Activated T-helper 2 cell treated with anti-CD3 and anti-CD28 coated beads, Interferon-gamma antibody, Interleukin-2, Interleukin-4, amounts not matched to agents 10 μg/mL and 5 μg/mL and 100 μg/mL, durations not matched to agents 14 hours and 24 hours and 36 hours (primary cell): ENCODE measurements at regions not wholly inside any gene's neighbourhood (a gene's known extent, or its start where the extent isn't known, plus 50 kb on each side); places are given as distances from the start of the nearest gene placed in this dataset.

Experiments used
- DNase-seq: peaks from one replicate; pipeline ENCODE4 v3.0.0; 2021; ENCODE audit warnings: low spot score
- H3K27ac Mint-ChIP-seq: one replicate; pipeline ENCODE4 v1.8.0; 2021; ENCODE audit warnings: mixed read lengths
- H3K27me3 Mint-ChIP-seq: one replicate; pipeline ENCODE4 v1.8.0; 2021; ENCODE audit warnings: low read depth, mixed read lengths
- H3K36me3 Mint-ChIP-seq: one replicate; pipeline ENCODE4 v1.8.0; 2021; ENCODE audit warnings: low read depth, mixed read lengths
- H3K4me1 Mint-ChIP-seq: one replicate; pipeline ENCODE4 v1.8.0; 2021; ENCODE audit warnings: low read depth, mixed read lengths
- H3K4me3 Mint-ChIP-seq: one replicate; pipeline ENCODE4 v1.8.0; 2021; ENCODE audit warnings: low read depth, mild to moderate bottlenecking, moderate library complexity, mixed read lengths
- H3K9me3 Mint-ChIP-seq: one replicate; pipeline ENCODE4 v1.8.0; 2021; ENCODE audit warnings: mixed read lengths
- intact Hi-C: fragments of 100-400 bp; cut with micrococcal nuclease; formaldehyde crosslinking; loops from one replicate; pipeline ENCODE4 v1.15.1; 2023

GRCh38 chr3:162117961-162118360 is 621.4 kb downstream of the OTOL1 start:
- intact Hi-C loops = no loop called here
- no peaks in the 10 kb centered on the region for H3K36me3 Mint-ChIP-seq
- H3K4me1 Mint-ChIP-seq = no peaks in the 10 kb centered on the region

GRCh38 chr3:162119651-162120050 is 623.0 kb downstream of the OTOL1 start:
- DNase-seq = no peak
- intact Hi-C loops = no loop called here
- Mint-ChIP-seq H3K9me3 (peaks cover 7% of the 10 kb centered on the region), H3K36me3 (no peaks in the 10 kb centered on the region), H3K4me3 (no peak overlapping the region), H3K4me1 (no peaks in the 10 kb centered on the region), H3K27ac (no peak overlapping the region), H3K27me3 (no peaks in the 10 kb centered on the region)

More at GRCh38 chr3:162117961-162118360, 621.4 kb downstream of the OTOL1 start:
- Mint-ChIP-seq H3K27ac (no peak overlapping the region), H3K27me3 (no peaks in the 10 kb centered on the region), H3K4me3 (no peak overlapping the region), H3K9me3 (peaks cover 7% of the 10 kb centered on the region)
- DNase-seq = no peak

GRCh38 chr3:162122405-162122804 is 625.8 kb downstream of the OTOL1 start:
- Mint-ChIP-seq H3K36me3 (no peaks in the 10 kb centered on the region), H3K27ac (no peak overlapping the region), H3K27me3 (no peaks in the 10 kb centered on the region), H3K9me3 (peaks cover 7% of the 10 kb centered on the region), H3K4me1 (no peaks in the 10 kb centered on the region), H3K4me3 (no peak overlapping the region)
- intact Hi-C loops = no loop called here
- DNase-seq = no peak

- Mint-ChIP-seq H3K27ac (no peak overlapping the region), H3K4me3 (no peak overlapping the region), H3K4me1 (no peaks in the 10 kb centered on the region), H3K36me3 (no peaks in the 10 kb centered on the region), H3K9me3 (peaks cover 7% of the 10 kb centered on the region), H3K27me3 (no peaks in the 10 kb centered on the region)
- DNase-seq = no peak
- intact Hi-C loops = no loop called here
These were observed 629.2 kb downstream of the OTOL1 start for GRCh38 chr3:162125790-162126189.

- no peaks in the 10 kb centered on the region for H3K9me3 Mint-ChIP-seq
- H3K27me3 Mint-ChIP-seq = no peaks in the 10 kb centered on the region
- H3K27ac Mint-ChIP-seq = no peak overlapping the region
- H3K4me1 Mint-ChIP-seq = no peaks in the 10 kb centered on the region
- intact Hi-C loops = no loop called here
- no peak overlapping the region for H3K4me3 Mint-ChIP-seq
- no peak for DNase-seq
- no peaks in the 10 kb centered on the region for H3K36me3 Mint-ChIP-seq
These were observed 634.0 kb downstream of the OTOL1 start for GRCh38 chr3:162130582-162130981.

GRCh38 chr3:162132981-162133380 is 636.4 kb downstream of the OTOL1 start:
- Mint-ChIP-seq H3K4me3 (no peak overlapping the region), H3K4me1 (no peaks in the 10 kb centered on the region), H3K36me3 (no peaks in the 10 kb centered on the region), H3K27me3 (no peaks in the 10 kb centered on the region), H3K27ac (no peak overlapping the region), H3K9me3 (no peaks in the 10 kb centered on the region)
- intact Hi-C loops = no loop called here
- DNase-seq = no peak

DNA sequence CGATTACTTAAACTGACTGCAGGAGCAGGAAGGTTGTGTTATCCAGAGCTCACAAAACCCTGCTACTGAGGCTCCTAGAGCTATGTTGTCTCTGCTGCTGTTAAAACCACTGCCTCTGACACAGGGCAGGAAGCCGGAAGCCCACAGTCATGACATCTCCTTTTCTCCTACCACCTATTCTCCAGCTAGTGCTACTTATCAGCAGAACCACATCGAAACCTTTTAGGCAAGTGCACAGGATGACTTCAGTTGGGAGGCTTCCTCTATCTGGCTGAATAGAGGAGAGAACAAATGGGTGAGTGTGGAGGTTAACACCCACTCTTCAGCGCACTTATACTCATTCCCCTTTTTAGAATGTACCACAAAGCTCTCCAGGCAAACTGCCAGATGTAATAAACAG is 638.0 kb downstream of the OTOL1 start:
- Mint-ChIP-seq H3K4me3 (no peak overlapping the region), H3K9me3 (no peaks in the 10 kb centered on the region), H3K36me3 (no peaks in the 10 kb centered on the region), H3K27me3 (no peaks in the 10 kb centered on the region), H3K27ac (no peak overlapping the region), H3K4me1 (no peaks in the 10 kb centered on the region)
- DNase-seq = peak; percentile 9
- intact Hi-C loops = no loop called here

DNA sequence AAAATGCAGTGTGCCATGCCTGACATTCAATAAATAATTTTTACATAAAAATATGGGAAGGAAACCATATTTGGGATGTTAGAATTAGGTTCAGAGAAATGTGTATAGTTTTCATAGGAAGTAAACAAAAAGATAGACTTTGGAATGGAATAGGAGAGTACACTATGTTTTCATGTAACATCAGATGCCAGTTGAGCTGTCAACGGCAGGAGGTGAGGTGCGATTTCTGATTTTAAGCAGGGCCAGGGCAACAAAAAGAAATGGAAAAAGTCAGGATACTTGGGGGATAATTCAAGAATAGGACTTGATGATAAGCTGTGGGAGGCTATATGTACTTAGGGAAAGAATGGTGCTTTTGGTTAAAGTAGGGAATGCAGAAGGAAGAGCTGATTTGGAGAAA is 639.5 kb downstream of the OTOL1 start:
- H3K36me3 Mint-ChIP-seq = no peaks in the 10 kb centered on the region
- H3K9me3 Mint-ChIP-seq = no peaks in the 10 kb centered on the region
- no peaks in the 10 kb centered on the region for H3K4me1 Mint-ChIP-seq
- intact Hi-C loops = no loop called here
- DNase-seq = no peak
- no peaks in the 10 kb centered on the region for H3K27me3 Mint-ChIP-seq
- no peak overlapping the region for H3K4me3 Mint-ChIP-seq
- no peak overlapping the region for H3K27ac Mint-ChIP-seq

DNA sequence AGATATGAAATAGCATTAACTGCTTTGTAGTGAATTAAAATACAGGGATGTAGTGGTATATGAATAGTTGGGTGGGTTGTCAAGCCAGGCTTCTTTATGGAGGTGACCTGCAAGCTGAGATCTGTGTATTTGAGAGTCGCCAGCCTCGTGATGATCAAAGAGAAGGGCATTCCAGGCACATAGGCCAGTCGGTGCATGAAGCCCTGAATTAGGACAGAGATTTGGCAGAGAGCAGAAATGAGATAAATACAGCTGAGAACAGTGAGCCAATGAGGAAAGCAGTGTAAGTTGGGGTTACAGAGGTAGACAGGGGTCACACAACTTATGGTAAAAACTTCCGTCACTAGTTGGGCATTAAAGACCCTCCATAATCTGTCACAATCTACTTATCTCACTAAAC is 641.9 kb downstream of the OTOL1 start:
- no peaks in the 10 kb centered on the region for H3K9me3 Mint-ChIP-seq
- no peak overlapping the region for H3K4me3 Mint-ChIP-seq
- no peaks in the 10 kb centered on the region for H3K36me3 Mint-ChIP-seq
- H3K27me3 Mint-ChIP-seq = no peaks in the 10 kb centered on the region
- intact Hi-C loops = no loop called here
- no peak overlapping the region for H3K27ac Mint-ChIP-seq
- no peak for DNase-seq
- H3K4me1 Mint-ChIP-seq = no peaks in the 10 kb centered on the region

DNA sequence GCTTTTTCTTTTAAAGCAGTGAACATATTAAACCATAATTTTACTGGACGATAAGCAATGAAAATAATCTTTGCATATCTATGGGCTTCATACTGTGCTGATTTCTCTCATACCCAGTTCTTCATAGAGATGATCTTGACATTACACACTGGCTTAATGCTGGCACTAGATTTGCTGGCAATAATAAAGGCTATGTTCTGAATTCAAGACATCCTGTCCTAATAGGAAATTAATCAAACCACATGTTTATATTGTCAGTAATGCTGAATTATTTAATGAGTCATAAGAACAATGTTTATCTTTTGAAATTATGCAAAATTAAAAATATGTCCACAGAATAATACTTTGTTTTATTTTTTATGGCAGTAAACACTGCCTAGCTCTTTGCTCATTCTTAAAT is 643.2 kb downstream of the OTOL1 start:
- DNase-seq = no peak
- Mint-ChIP-seq H3K4me1 (no peaks in the 10 kb centered on the region), H3K4me3 (no peak overlapping the region), H3K27ac (no peak overlapping the region), H3K36me3 (no peaks in the 10 kb centered on the region), H3K9me3 (no peaks in the 10 kb centered on the region), H3K27me3 (no peaks in the 10 kb centered on the region)
- intact Hi-C loops = no loop called here

DNA sequence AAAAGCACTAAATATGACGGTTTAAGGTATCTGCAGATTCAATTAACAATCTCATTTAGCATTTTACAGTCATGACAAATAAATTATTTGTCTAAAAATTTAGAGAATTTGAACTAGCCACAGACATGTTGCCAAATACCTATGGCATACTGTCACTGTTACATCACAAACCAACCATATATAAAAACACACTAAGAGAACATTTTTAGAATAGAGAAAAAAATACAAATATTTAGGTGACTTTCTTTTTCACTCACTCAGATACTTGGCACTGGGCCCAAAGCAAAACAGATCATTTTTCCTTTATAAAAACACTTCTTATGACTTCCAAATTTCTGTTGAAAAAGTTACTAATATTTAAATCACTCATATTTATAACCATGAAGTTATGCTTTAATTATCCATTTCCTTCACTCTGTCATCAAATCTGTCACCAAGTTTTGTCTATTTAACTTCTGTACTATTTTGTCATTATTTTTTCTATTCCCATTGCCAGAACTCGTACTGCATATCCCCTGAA is 644.7 kb downstream of the OTOL1 start:
- Mint-ChIP-seq H3K36me3 (no peaks in the 10 kb centered on the region), H3K9me3 (no peaks in the 10 kb centered on the region), H3K27ac (no peak overlapping the region), H3K4me1 (no peaks in the 10 kb centered on the region), H3K27me3 (no peaks in the 10 kb centered on the region), H3K4me3 (no peak overlapping the region)
- no peak for DNase-seq
- intact Hi-C loops = no loop called here

GRCh38 chr3:162142511-162142910 is 645.9 kb downstream of the OTOL1 start:
- no peak for DNase-seq
- Mint-ChIP-seq H3K27ac (no peak overlapping the region), H3K36me3 (no peaks in the 10 kb centered on the region), H3K9me3 (no peaks in the 10 kb centered on the region), H3K27me3 (no peaks in the 10 kb centered on the region), H3K4me3 (no peak overlapping the region), H3K4me1 (no peaks in the 10 kb centered on the region)
- intact Hi-C loops = no loop called here

DNA sequence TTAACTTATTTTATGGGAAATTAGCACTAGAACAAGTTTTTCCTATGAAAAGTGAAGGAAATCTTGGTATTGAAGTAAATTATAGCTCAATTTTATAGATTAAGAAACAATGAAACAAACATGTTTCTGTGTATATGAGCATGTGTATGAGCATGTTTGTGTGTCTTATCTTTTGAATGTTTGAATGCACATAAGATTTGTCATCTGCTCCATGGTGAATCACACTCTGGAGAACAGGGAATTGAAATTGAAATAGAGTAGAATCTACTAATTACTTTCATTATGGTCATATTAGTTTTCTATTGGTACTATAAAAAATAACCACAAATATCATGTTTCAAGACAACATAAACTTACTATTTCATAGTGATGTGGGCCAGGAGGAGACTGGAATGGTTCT is 646.6 kb downstream of the OTOL1 start:
- intact Hi-C loops = no loop called here
- no peak for DNase-seq
- no peak overlapping the region for H3K4me3 Mint-ChIP-seq
- no peaks in the 10 kb centered on the region for H3K4me1 Mint-ChIP-seq
- no peak overlapping the region for H3K27ac Mint-ChIP-seq
- no peaks in the 10 kb centered on the region for H3K9me3 Mint-ChIP-seq
- no peaks in the 10 kb centered on the region for H3K27me3 Mint-ChIP-seq
- H3K36me3 Mint-ChIP-seq = no peaks in the 10 kb centered on the region

DNA sequence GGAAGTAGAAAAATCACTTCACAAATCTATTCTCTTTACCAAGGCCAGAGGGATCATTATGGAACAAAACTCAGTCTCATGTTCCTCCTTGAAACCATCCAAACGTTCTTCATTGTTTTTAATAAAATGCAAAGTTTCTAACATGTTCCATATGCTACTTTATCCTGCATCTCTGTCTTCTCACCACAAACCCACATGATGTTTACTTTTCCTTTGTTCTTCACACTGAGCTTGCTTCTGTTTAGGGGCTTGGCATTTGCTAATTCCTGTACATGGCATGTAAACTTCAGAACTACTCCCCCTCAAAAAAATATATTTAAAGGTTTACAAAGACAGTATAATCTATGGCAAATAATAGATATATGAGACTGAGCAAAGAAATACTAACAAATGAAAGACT is 651.4 kb downstream of the OTOL1 start:
- intact Hi-C loops = no loop called here
- Mint-ChIP-seq H3K27ac (no peak overlapping the region), H3K36me3 (no peaks in the 10 kb centered on the region), H3K27me3 (no peaks in the 10 kb centered on the region), H3K4me3 (no peak overlapping the region), H3K9me3 (no peaks in the 10 kb centered on the region), H3K4me1 (no peaks in the 10 kb centered on the region)
- no peak for DNase-seq
